HEK293 (cell line): ENCODE measurements at regions not wholly inside any gene's neighbourhood (a gene's known extent, or its start where the extent isn't known, plus 50 kb on each side); places are given as distances from the start of the nearest gene placed in this dataset.

Experiments used
- CTCF ChIA-PET: fragments of 350-600 bp; formaldehyde crosslinking; extraction: SDS; loops from one replicate; lab custom pipeline; 2021; ENCODE audit warnings: antibody characterized with exemption; lab: Yijun Ruan, JAX
- POLR2A ChIA-PET: fragments of 300-600 bp; formaldehyde crosslinking; extraction: SDS; loops from one replicate; lab custom pipeline; 2020; ENCODE audit warnings: antibody characterized with exemption, inconsistent platforms; lab: Yijun Ruan, JAX
- H3K27ac ChIP-seq: fragments of 200-500 bp; sonication (Bioruptor generic); 2 replicates; pipeline ENCODE4 v1.5.1; 2014; ENCODE audit warnings: low read depth, low read length, control low read depth, inconsistent platforms; ENCODE audit errors: extremely low read depth
- H3K36me3 ChIP-seq, 2 experiments: fragments of 200-500 bp in 1 of 2; sonication (Bioruptor generic) in 1 of 2; 1 replicate in 1 of 2; 2 replicates in 1 of 2; pipeline ENCODE4 v1.5.1; 2014 to 2017; ENCODE audit warnings: inconsistent platforms in 2 of 2, low read length in 2 of 2; ENCODE audit not compliant: control insufficient read depth in 2 of 2, insufficient read depth in 1 of 2
- H3K4me1 ChIP-seq: fragments of 200-500 bp; sonication (Bioruptor generic); 2 replicates; pipeline ENCODE4 v1.5.1; 2014; ENCODE audit warnings: mild to moderate bottlenecking, low read length, inconsistent platforms; ENCODE audit not compliant: control insufficient read depth, insufficient read depth
- H3K4me3 ChIP-seq: 2 replicates; pipeline ENCODE4 v1.5.1; 2011; ENCODE audit warnings: low read depth, mild to moderate bottlenecking, control low read depth, low read length, moderate library complexity
- H3K9me3 ChIP-seq: fragments of 200-500 bp; sonication (Bioruptor generic); 2 replicates; pipeline ENCODE4 v1.5.1; 2014; ENCODE audit warnings: low read depth, low read length, inconsistent platforms; ENCODE audit not compliant: control insufficient read depth, insufficient read depth
- FEZF1 ChIP-seq: fragments of 450-650 bp; formaldehyde crosslinking; IDR thresholded peaks from 2 replicates; pipeline ENCODE4 v1.5.1; 2016; ENCODE audit warnings: missing biosample characterization, missing genetic modification characterization
- HOXA7 ChIP-seq: sonication (generic); formaldehyde crosslinking; IDR thresholded peaks from 2 replicates; pipeline ENCODE4 v1.8.1; 2022; ENCODE audit warnings: missing genetic modification reagents, borderline replicate concordance
- KLF1 ChIP-seq: fragments of 450-650 bp; formaldehyde crosslinking; IDR thresholded peaks from 2 replicates; pipeline ENCODE4 v1.5.1; 2016; ENCODE audit warnings: missing biosample characterization, missing genetic modification characterization
- PRDM2 ChIP-seq: fragments of 450-650 bp; formaldehyde crosslinking; IDR thresholded peaks from 2 replicates; pipeline ENCODE4 v1.5.1; 2016; ENCODE audit warnings: missing biosample characterization, missing genetic modification characterization, borderline replicate concordance
- TRIM28 ChIP-seq: IDR thresholded peaks from 2 replicates; pipeline ENCODE4 v1.6.1; 2011; ENCODE audit warnings: low read length, control low read depth, borderline replicate concordance
- ZBTB20 ChIP-seq: fragments of 450-650 bp; formaldehyde crosslinking; IDR thresholded peaks from 2 replicates; pipeline ENCODE4 v1.5.1; 2016; ENCODE audit warnings: missing biosample characterization, missing genetic modification characterization
- ZEB2 ChIP-seq: fragments of 450-650 bp; formaldehyde crosslinking; IDR thresholded peaks from 2 replicates; pipeline ENCODE4 v1.5.1; 2016; ENCODE audit warnings: missing biosample characterization, missing genetic modification characterization
- ZNF114 ChIP-seq: fragments of 450-650 bp; formaldehyde crosslinking; IDR thresholded peaks from 2 replicates; pipeline ENCODE4 v1.5.0; 2017; ENCODE audit warnings: missing biosample characterization, missing genetic modification characterization
- ZNF121 ChIP-seq: fragments of 450-650 bp; formaldehyde crosslinking; IDR thresholded peaks from 2 replicates; pipeline ENCODE4 v1.5.1; 2016; ENCODE audit warnings: missing biosample characterization, missing genetic modification characterization
- ZNF138 ChIP-seq: fragments of 450-650 bp; formaldehyde crosslinking; IDR thresholded peaks from 2 replicates; pipeline ENCODE4 v1.5.1; 2016; ENCODE audit warnings: missing biosample characterization, missing genetic modification characterization, borderline replicate concordance
- ZNF26 ChIP-seq: fragments of 450-650 bp; formaldehyde crosslinking; IDR thresholded peaks from 2 replicates; pipeline ENCODE4 v1.5.1; 2016; ENCODE audit warnings: missing biosample characterization, missing genetic modification characterization
- ZNF311 ChIP-seq: fragments of 450-650 bp; formaldehyde crosslinking; IDR thresholded peaks from 2 replicates; pipeline ENCODE4 v1.5.1; 2017; ENCODE audit warnings: missing biosample characterization, missing genetic modification characterization, borderline replicate concordance
- ZNF391 ChIP-seq: fragments of 450-650 bp; formaldehyde crosslinking; IDR thresholded peaks from 2 replicates; pipeline ENCODE4 v1.5.1; 2016; ENCODE audit warnings: low read depth, missing biosample characterization, missing genetic modification characterization, borderline replicate concordance
- ZNF404 ChIP-seq: fragments of 450-650 bp; formaldehyde crosslinking; IDR thresholded peaks from 2 replicates; pipeline ENCODE4 v1.5.1; 2017; ENCODE audit warnings: missing biosample characterization, missing genetic modification characterization
- ZNF513 ChIP-seq: fragments of 450-650 bp; IDR thresholded peaks from 2 replicates; pipeline ENCODE4 v1.5.1; 2018; ENCODE audit warnings: missing biosample characterization, missing genetic modification characterization
- ZNF558 ChIP-seq: fragments of 450-650 bp; formaldehyde crosslinking; IDR thresholded peaks from 2 replicates; pipeline ENCODE4 v1.5.1; 2016; ENCODE audit warnings: missing biosample characterization, missing genetic modification characterization
- ZNF626 ChIP-seq: fragments of 450-650 bp; sonication (Bioruptor Pico); formaldehyde crosslinking; IDR thresholded peaks from 2 replicates; pipeline ENCODE4 v1.5.1; 2018; ENCODE audit warnings: missing biosample characterization, missing genetic modification characterization, inconsistent platforms
- ZNF654 ChIP-seq: fragments of 450-650 bp; formaldehyde crosslinking; IDR thresholded peaks from 2 replicates; pipeline ENCODE4 v1.5.1; 2016; ENCODE audit warnings: low read depth, missing biosample characterization, missing genetic modification characterization
- ZNF837 ChIP-seq: fragments of 450-650 bp; formaldehyde crosslinking; IDR thresholded peaks from 2 replicates; pipeline ENCODE4 v1.5.1; 2016; ENCODE audit warnings: missing biosample characterization, missing genetic modification characterization

- TF ChIP-seq PRDM2 (tag by site-specific recombination) = no peak
- TF ChIP-seq ZNF513 (tag by site-specific recombination) = no peak
- TF ChIP-seq KLF1 = no peak
- no peak for TF ChIP-seq ZNF837 (tag by site-specific recombination)
- no peak for TF ChIP-seq ZNF558 (tag by site-specific recombination)
- TF ChIP-seq ZNF121 = no peak
- no peak for TF ChIP-seq ZNF626 (tag by site-specific recombination)
- no peak for TF ChIP-seq ZNF654 (tag by site-specific recombination)
Observed at GRCh38 chr5:89299998-89300397, 417.0 kb upstream of the MEF2C start (continued).

GRCh38 chr5:89297066-89297465 is 414.1 kb upstream of the MEF2C start:
- H3K4me1 ChIP-seq = no peaks in the 10 kb centered on the region
- H3K27ac ChIP-seq = no peak overlapping the region
- H3K4me3 ChIP-seq = no peak overlapping the region
- no peaks in the 10 kb centered on the region for H3K36me3 ChIP-seq
- CTCF ChIA-PET = no interaction called here
- TF ChIP-seq ZNF391 (tag by site-specific recombination) = no peak
- TF ChIP-seq ZBTB20 (tag by site-specific recombination) = no peak
- POLR2A ChIA-PET = no interaction called here
- no peaks in the 10 kb centered on the region for H3K9me3 ChIP-seq

- Histone ChIP-seq H3K4me3 (no peak overlapping the region), H3K4me1 (no peaks in the 10 kb centered on the region), H3K9me3 (no peaks in the 10 kb centered on the region), H3K36me3 (no peaks in the 10 kb centered on the region), H3K27ac (no peak overlapping the region)
- TF ChIP-seq ZNF311 (no peak), FEZF1 (no peak), TRIM28 (no peak), ZNF404 (tag by site-specific recombination) (no peak), ZNF654 (tag by site-specific recombination) (no peak)
- POLR2A ChIA-PET = no interaction called here
- CTCF ChIA-PET = no interaction called here
Observed at GRCh38 chr5:89293810-89294209, 410.8 kb upstream of the MEF2C start.

- CTCF ChIA-PET = no interaction called here
- POLR2A ChIA-PET = no interaction called here
- no peaks in the 10 kb centered on the region for H3K36me3 ChIP-seq
- no peak overlapping the region for H3K27ac ChIP-seq
- H3K4me3 ChIP-seq = no peak overlapping the region
- no peaks in the 10 kb centered on the region for H3K4me1 ChIP-seq
- no peak for TF ChIP-seq ZNF26 (tag by site-specific recombination)
- TF ChIP-seq HOXA7 (CRISPR knock-in tag) = no peak
- TF ChIP-seq ZEB2 (tag by site-specific recombination) = no peak
- TF ChIP-seq ZNF138 = no peak
- no peak for TF ChIP-seq ZNF114 (tag by site-specific recombination)
- no peaks in the 10 kb centered on the region for H3K9me3 ChIP-seq
Observed at GRCh38 chr5:89292487-89292886, 409.5 kb upstream of the MEF2C start.
